GM12874 (cell line): ENCODE measurements at regions not wholly inside any gene's neighbourhood (a gene's known extent, or its start where the extent isn't known, plus 50 kb on each side); places are given as distances from the start of the nearest gene placed in this dataset.

Experiments
- TF ChIP-seq, protein P1 (sequence below): IDR thresholded peaks from 2 replicates; pipeline ENCODE4 v1.5.1; 2011; ENCODE audit warnings: low read depth, mild to moderate bottlenecking, control low read depth, low read length, moderate library complexity; ENCODE audit not compliant: insufficient read depth

DNA sequence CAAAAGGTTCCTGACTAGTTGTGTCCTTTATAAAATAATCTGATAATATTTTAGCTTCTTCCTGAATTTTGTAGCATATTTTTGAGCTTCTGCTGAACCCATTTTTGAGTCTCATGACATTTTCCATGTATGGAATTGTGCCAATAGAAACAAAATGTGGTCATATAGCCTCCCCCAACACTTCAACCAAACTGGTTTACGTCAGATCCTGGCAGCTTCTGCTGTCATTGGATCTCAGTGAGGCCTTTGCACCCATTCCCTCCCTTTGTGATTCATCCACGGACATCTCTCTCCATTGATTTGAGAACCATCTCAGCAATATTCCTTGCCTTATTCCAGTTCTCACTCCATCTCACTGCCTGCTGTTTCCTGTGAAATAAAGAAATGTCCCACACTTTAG is 128.0 kb downstream of the GPCPD1 start:
- TF ChIP-seq, protein P1, sequence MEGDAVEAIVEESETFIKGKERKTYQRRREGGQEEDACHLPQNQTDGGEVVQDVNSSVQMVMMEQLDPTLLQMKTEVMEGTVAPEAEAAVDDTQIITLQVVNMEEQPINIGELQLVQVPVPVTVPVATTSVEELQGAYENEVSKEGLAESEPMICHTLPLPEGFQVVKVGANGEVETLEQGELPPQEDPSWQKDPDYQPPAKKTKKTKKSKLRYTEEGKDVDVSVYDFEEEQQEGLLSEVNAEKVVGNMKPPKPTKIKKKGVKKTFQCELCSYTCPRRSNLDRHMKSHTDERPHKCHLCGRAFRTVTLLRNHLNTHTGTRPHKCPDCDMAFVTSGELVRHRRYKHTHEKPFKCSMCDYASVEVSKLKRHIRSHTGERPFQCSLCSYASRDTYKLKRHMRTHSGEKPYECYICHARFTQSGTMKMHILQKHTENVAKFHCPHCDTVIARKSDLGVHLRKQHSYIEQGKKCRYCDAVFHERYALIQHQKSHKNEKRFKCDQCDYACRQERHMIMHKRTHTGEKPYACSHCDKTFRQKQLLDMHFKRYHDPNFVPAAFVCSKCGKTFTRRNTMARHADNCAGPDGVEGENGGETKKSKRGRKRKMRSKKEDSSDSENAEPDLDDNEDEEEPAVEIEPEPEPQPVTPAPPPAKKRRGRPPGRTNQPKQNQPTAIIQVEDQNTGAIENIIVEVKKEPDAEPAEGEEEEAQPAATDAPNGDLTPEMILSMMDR = no peak

GRCh38 chr20:5481872-5482271 is 128.9 kb downstream of the GPCPD1 start:
- TF ChIP-seq, protein P1 = no peak

GRCh38 chr20:5480824-5481600 is 129.8 kb downstream of the GPCPD1 start:
- TF ChIP-seq, protein P1 = no peak

DNA sequence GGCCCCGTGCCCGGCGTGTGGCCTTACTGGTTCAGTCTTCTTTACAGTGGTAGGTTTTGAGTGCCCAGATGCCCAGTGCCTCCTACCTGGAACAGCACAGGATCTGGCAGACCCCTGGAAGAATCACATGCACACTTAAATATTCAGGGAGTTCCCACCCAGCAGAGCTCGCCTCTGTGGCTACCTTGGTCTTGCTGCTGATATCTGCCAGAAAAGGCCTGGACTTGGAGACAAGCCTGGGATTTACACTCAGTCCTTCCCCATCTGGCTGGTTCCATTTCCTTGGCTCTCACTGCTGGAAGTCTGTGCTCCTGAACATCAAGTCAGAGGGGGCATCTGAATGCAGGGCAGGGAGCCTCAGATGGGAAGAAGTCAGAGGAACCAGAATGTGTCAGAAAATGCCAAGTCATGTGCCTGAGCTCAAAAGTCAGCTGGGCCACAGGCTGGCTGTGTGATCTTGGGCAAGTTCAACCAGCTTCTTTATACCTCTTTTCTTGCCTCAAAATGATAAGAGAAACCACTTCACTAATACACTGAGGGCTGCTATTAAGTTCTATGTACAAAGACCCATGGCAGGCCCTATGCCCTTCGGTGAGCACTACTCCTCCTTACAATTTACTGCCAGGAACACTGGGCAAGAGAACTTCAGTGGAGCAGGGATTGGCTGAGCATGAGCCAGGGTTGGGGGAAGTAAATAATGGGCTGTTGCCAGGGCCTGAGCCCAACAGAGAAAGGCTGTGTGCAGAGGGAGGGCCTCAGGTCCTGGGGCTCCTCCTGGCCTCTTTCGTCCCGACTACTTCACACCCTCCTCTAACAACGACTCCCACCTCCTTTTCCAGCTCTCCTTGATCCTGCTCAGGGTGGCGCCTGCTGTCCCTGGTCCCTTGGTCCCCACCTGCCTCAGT is 135.9 kb downstream of the GPCPD1 start:
- TF ChIP-seq, protein P1 = no peak

DNA sequence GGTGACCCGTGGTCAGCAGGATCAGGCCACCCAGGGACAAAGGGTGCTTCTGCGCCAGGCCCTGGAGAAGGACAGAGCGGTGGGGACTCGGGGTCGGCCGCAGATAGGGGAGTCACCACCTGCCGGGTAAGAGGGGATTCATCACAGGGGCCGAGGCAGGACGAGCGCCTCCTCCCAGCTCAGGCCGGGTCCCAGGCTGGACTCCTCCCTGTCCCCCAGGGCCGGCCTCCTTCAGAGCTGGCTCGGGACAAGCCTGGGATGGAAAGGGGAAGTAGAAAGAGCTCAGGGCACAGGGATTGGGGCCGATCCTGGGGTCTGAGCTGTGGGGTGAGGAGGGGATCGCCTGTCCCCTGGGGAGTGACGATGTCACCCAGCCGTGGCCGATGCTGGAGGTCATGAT is 139.4 kb downstream of the GPCPD1 start:
- TF ChIP-seq, protein P1 = no peak

GRCh38 chr20:5470943-5471342 is 139.9 kb downstream of the GPCPD1 start:
- TF ChIP-seq, protein P1 = no peak

DNA sequence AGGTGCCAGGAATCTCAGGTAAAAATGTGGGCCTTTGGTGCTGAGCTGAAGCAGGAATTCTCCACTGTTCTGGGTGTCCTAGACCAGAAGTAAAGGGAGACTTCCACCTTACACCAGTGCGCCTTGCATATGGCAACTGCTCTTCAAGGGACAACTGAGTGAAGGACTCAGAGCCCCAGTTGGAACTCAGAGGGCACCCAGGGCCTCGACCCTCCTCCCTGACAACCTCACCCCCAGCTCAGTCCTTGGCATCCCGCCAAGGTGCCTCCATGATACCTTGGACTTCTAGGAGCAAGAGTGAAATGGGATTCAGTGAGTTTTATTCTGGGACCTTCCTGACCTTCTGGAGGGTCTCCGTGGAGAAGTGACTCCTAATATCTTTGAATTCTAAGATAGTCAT is 140.3 kb downstream of the GPCPD1 start:
- TF ChIP-seq, protein P1 = no peak
